SK-N-SH (cell line): ENCODE measurements at regions not wholly inside any gene's neighbourhood (a gene's known extent, or its start where the extent isn't known, plus 50 kb on each side); places are given as distances from the start of the nearest gene placed in this dataset.

Experiments
- CTCF ChIA-PET: fragments of 300-600, 350-600 bp; formaldehyde crosslinking; extraction: SDS; loops from one replicate; lab custom pipeline; 2021; lab: Yijun Ruan, JAX
- POLR2A ChIA-PET: fragments of 350-600 bp; sonication (Branson Sonifier 250); formaldehyde crosslinking; extraction: SDS; loops from one replicate; lab custom pipeline; 2020; ENCODE audit warnings: antibody characterized with exemption, inconsistent platforms; lab: Yijun Ruan, JAX
- DNase-seq: peaks from one replicate; pipeline ENCODE4 v3.0.0; 2012
- H2AFZ ChIP-seq: fragments of 200-600 bp; sonication (generic); 2 replicates; pipeline ENCODE4 v1.8.1; 2016; ENCODE audit warnings: antibody characterized with exemption, mild to moderate bottlenecking, low read depth
- H3F3A ChIP-seq: fragments of 200-600 bp; sonication (generic); replicated peaks from 2 replicates; pipeline ENCODE3; 2016; ENCODE audit warnings: antibody characterized with exemption, mild to moderate bottlenecking; ENCODE audit not compliant: insufficient read depth
- H3K27ac ChIP-seq, 2 experiments: fragments of 200-500 bp in 1 of 2; fragments of 200-600 bp in 1 of 2; sonication (Bioruptor generic) in 1 of 2; sonication (generic), shearing (Covaris generic) in 1 of 2; 2 replicates each; pipeline versions ENCODE4 v1.5.1 to v1.6.1; 2014 to 2016; ENCODE audit warnings: low read depth in 2 of 2, inconsistent platforms in 1 of 2, low read length in 1 of 2, mild to moderate bottlenecking in 1 of 2, mixed read lengths in 1 of 2
- H3K27me3 ChIP-seq: fragments of 200-600 bp; sonication (generic), shearing (Covaris generic); 2 replicates; pipeline ENCODE4 v1.6.1; 2016; ENCODE audit warnings: mixed run types; ENCODE audit not compliant: insufficient read depth
- H3K36me3 ChIP-seq, 2 experiments: fragments of 200-500 bp in 1 of 2; fragments of 200-600 bp in 1 of 2; sonication (Bioruptor generic) in 1 of 2; sonication (generic) in 1 of 2; replicated peaks in 1 of 2; 2 replicates each; pipeline versions ENCODE3 to v1.5.1; 2014 to 2016; ENCODE audit warnings: low read length in 1 of 2, mild to moderate bottlenecking in 1 of 2; ENCODE audit not compliant: insufficient read depth in 2 of 2, control insufficient read depth in 1 of 2
- H3K4me1 ChIP-seq, 2 experiments: fragments of 200-500 bp in 1 of 2; fragments of 200-600 bp in 1 of 2; sonication (Bioruptor generic) in 1 of 2; sonication (generic), shearing (Covaris generic) in 1 of 2; 2 replicates each; pipeline versions ENCODE4 v1.5.1 to v1.6.1; 2014 to 2016; ENCODE audit warnings: low read depth in 1 of 2, low read length in 1 of 2, mixed run types in 1 of 2; ENCODE audit not compliant: insufficient read depth in 2 of 2, control insufficient read depth in 1 of 2
- H3K4me2 ChIP-seq: fragments of 200-600 bp; sonication (generic), shearing (Covaris generic); 2 replicates; pipeline ENCODE4 v1.6.1; 2017; ENCODE audit warnings: mixed run types
- H3K4me3 ChIP-seq, 2 experiments: fragments of 200-500 bp in 1 of 2; fragments of 200-600 bp in 1 of 2; sonication (Bioruptor generic) in 1 of 2; sonication (generic), shearing (Covaris generic) in 1 of 2; 2 replicates each; pipeline versions ENCODE4 v1.5.1 to v1.8.1; 2014 to 2016; ENCODE audit warnings: low read depth in 2 of 2, inconsistent platforms in 1 of 2, low read length in 1 of 2, mild to moderate bottlenecking in 1 of 2, mixed read lengths in 1 of 2, moderate library complexity in 1 of 2
- H3K79me2 ChIP-seq: fragments of 200-600 bp; sonication (generic); 2 replicates; pipeline ENCODE4 v1.8.1; 2017; ENCODE audit warnings: mild to moderate bottlenecking; ENCODE audit not compliant: insufficient read depth
- H3K9ac ChIP-seq: fragments of 200-600 bp; sonication (generic); 2 replicates; pipeline ENCODE4 v1.6.1; 2017; ENCODE audit warnings: mixed run types
- H3K9me2 ChIP-seq: fragments of 200-600 bp; sonication (generic); 2 replicates; pipeline ENCODE4 v1.6.1; 2017; ENCODE audit warnings: mixed run types
- H3K9me3 ChIP-seq: fragments of 200-600 bp; sonication (generic); 2 replicates; pipeline ENCODE4 v1.6.1; 2017; ENCODE audit warnings: mixed run types, mild to moderate bottlenecking, moderate library complexity
- H4K20me1 ChIP-seq: fragments of 200-600 bp; sonication (generic); 2 replicates; pipeline ENCODE4 v1.6.1; 2017; ENCODE audit warnings: mild to moderate bottlenecking, mixed run types; ENCODE audit not compliant: insufficient read depth
- EZH2phosphoT487 ChIP-seq: fragments of 200-600 bp; sonication (generic); IDR thresholded peaks from 2 replicates; pipeline ENCODE4 v1.6.1; 2017; ENCODE audit warnings: low read depth, mixed run types, mild to moderate bottlenecking, antibody characterized with exemption, moderate library complexity, borderline replicate concordance
- NFIC ChIP-seq: IDR thresholded peaks from 2 replicates; pipeline ENCODE4 v1.4.0; 2012; ENCODE audit warnings: borderline replicate concordance
- RAD21 ChIP-seq: IDR thresholded peaks from 2 replicates; pipeline ENCODE4 v1.6.1; 2012; ENCODE audit warnings: mild to moderate bottlenecking, low read length
- RXRA ChIP-seq: IDR thresholded peaks from 2 replicates; pipeline ENCODE4 v1.4.0; 2012; ENCODE audit warnings: low read depth, mild to moderate bottlenecking, borderline replicate concordance
- TEAD4 ChIP-seq: IDR thresholded peaks from 2 replicates; pipeline ENCODE4 v1.4.0; 2012; ENCODE audit warnings: mild to moderate bottlenecking, borderline replicate concordance; ENCODE audit not compliant: insufficient read depth
- WGBS: methylation state at CpG from one replicate; pipeline ENCODE4 v1.1.6; 2017; ENCODE audit warnings: low lambda C conversion rate; 5-methylcytosine and 5-hydroxymethylcytosine counted together
- small RNA-seq, 7 experiments: library from RNA; depleted of rRNA; stranded (forward); fragments of <200 nt; gene quantifications; one replicate each; pipeline ENCODE3, GENCODE V24; 2012
- TF ChIP-seq, protein P1 (sequence below): fragments of 150-350 bp; IDR thresholded peaks from 2 replicates; pipeline ENCODE4 v1.6.1; 2017; ENCODE audit warnings: antibody characterized with exemption, low read length, low read depth, borderline replicate concordance
- TF ChIP-seq, protein P2 (sequence below): IDR thresholded peaks from 2 replicates; pipeline ENCODE4 v1.6.1; 2012; ENCODE audit warnings: mild to moderate bottlenecking, low read depth, low read length, moderate library complexity
- TF ChIP-seq, protein P3 (sequence below): IDR thresholded peaks from 2 replicates; pipeline ENCODE4; 2012

DNA sequence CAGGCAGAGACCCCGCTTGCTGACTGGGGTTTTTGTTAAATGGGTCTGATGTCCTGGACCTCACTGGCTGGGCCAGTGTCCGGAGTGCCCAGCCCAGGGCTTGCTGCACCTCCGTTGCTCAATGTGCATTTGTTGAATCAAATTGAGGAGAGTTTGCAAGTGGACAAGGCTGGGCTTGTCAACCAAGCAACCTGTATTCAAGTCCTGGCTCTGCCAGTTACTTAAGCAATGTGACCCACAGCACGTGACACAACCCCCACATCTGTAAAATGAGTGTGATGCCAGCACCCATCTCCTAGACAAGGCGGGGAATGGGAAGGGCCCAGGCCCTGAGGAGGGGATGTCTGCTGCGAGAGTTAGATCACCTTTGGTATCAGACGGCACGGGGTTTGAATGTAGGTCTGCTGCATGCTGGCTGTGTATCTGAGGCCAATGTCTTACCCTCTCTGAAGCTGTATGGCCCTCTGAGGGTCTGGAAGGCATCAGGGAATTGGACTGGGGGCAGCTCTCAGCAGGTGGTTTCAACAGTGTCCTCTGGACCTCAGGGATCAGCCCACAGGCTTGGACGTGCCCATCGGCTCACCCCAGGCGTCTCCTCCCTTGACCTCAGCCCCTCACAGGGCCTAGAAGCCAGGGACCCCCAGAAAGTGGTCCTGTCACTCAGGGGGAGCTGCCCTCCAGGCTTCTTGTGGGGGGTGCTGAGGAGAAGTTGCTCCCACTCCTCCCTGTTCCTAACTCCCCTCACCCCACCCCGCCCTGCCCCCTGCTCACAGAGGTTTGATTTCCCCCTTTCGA lies 51.0 kb upstream of the RUNX3 start:
- H3K4me3 ChIP-seq: no peak overlapping the region
- CTCF ChIA-PET: interaction anchor here (1.0 to 1.6 kb wide), 3 partner anchors 39 to 121 kb away, joined by 3 to 4 read pairs (median 3); no protein-coding TSS in a partner anchor
- H3K4me2 ChIP-seq: no peak overlapping the region
- H3K79me2 ChIP-seq: no peaks in the 10 kb centered on the region
- H3K9me2 ChIP-seq: no peaks in the 10 kb centered on the region
- no peaks in the 10 kb centered on the region for H3K9me3 ChIP-seq
- no peak for DNase-seq
- H3F3A ChIP-seq: no peaks in the 10 kb centered on the region
- no peaks in the 10 kb centered on the region; a peak in 1 of 4 replicates for H3K4me1 ChIP-seq
- H3K9ac ChIP-seq: no peak overlapping the region
- no peak overlapping the region for H3K27ac ChIP-seq
- H2AFZ ChIP-seq: no peak overlapping the region
- POLR2A ChIA-PET: no interaction called here
- H3K36me3 ChIP-seq: no peaks in the 10 kb centered on the region
- no peaks in the 10 kb centered on the region for H4K20me1 ChIP-seq
- 68% methylated on average over 8 of the region's 13 CpGs for WGBS
- TF ChIP-seq, protein P1, sequence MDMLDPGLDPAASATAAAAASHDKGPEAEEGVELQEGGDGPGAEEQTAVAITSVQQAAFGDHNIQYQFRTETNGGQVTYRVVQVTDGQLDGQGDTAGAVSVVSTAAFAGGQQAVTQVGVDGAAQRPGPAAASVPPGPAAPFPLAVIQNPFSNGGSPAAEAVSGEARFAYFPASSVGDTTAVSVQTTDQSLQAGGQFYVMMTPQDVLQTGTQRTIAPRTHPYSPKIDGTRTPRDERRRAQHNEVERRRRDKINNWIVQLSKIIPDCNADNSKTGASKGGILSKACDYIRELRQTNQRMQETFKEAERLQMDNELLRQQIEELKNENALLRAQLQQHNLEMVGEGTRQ: no peak
- no peak for TF ChIP-seq RXRA
- TF ChIP-seq, protein P2, sequence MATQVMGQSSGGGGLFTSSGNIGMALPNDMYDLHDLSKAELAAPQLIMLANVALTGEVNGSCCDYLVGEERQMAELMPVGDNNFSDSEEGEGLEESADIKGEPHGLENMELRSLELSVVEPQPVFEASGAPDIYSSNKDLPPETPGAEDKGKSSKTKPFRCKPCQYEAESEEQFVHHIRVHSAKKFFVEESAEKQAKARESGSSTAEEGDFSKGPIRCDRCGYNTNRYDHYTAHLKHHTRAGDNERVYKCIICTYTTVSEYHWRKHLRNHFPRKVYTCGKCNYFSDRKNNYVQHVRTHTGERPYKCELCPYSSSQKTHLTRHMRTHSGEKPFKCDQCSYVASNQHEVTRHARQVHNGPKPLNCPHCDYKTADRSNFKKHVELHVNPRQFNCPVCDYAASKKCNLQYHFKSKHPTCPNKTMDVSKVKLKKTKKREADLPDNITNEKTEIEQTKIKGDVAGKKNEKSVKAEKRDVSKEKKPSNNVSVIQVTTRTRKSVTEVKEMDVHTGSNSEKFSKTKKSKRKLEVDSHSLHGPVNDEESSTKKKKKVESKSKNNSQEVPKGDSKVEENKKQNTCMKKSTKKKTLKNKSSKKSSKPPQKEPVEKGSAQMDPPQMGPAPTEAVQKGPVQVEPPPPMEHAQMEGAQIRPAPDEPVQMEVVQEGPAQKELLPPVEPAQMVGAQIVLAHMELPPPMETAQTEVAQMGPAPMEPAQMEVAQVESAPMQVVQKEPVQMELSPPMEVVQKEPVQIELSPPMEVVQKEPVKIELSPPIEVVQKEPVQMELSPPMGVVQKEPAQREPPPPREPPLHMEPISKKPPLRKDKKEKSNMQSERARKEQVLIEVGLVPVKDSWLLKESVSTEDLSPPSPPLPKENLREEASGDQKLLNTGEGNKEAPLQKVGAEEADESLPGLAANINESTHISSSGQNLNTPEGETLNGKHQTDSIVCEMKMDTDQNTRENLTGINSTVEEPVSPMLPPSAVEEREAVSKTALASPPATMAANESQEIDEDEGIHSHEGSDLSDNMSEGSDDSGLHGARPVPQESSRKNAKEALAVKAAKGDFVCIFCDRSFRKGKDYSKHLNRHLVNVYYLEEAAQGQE: no peak
- no peak for TF ChIP-seq RAD21
- TF ChIP-seq, protein P3, sequence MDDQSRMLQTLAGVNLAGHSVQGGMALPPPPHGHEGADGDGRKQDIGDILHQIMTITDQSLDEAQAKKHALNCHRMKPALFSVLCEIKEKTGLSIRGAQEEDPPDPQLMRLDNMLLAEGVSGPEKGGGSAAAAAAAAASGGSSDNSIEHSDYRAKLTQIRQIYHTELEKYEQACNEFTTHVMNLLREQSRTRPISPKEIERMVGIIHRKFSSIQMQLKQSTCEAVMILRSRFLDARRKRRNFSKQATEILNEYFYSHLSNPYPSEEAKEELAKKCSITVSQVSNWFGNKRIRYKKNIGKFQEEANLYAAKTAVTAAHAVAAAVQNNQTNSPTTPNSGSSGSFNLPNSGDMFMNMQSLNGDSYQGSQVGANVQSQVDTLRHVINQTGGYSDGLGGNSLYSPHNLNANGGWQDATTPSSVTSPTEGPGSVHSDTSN: no peak
- no peak for TF ChIP-seq NFIC
- no peak for TF ChIP-seq TEAD4
- no peak for TF ChIP-seq EZH2phosphoT487
- TF ChIP-seq, all 33 proteins: peak for 0
- H3K27me3 ChIP-seq: peaks cover 11% of the 10 kb centered on the region; the same call in 1 of the 2 replicates

Small RNA genes in the stretch of these regions (small RNA-seq; reads per million reads assigned to genes)
- 0 reads per million in 7 experiments for gene MIR4425
